Astrocyte (in vitro differentiated cells and primary cell): ENCODE measurements at regions not wholly inside any gene's neighbourhood (a gene's known extent, or its start where the extent isn't known, plus 50 kb on each side); places are given as distances from the start of the nearest gene placed in this dataset.
A peak's percentile ranks its signal among the peaks of the same experiment; 100 is the strongest.

Source experiments
- DNase-seq: peaks from one replicate; pipeline ENCODE4 v3.0.0-alpha.2; 2010; ENCODE audit warnings: low read depth
- FAIRE-seq: peaks from 2 replicates; lab custom pipeline; 2011; peaks lifted over from hg19 to GRCh38; lab: Jason Lieb, UNC
- H2AFZ ChIP-seq: 2 replicates; pipeline ENCODE4 v1.6.0; 2012; ENCODE audit warnings: low read depth, low read length, inconsistent platforms
- H3K27ac ChIP-seq: 2 replicates; pipeline ENCODE4 v1.5.1; 2011; ENCODE audit warnings: low read depth, low read length, inconsistent platforms
- H3K27me3 ChIP-seq: 2 replicates; pipeline ENCODE4 v1.6.0; 2011; ENCODE audit warnings: low read length, inconsistent platforms; ENCODE audit not compliant: insufficient read depth
- H3K36me3 ChIP-seq: 2 replicates; pipeline ENCODE4 v1.5.1; 2011; ENCODE audit warnings: low read length, inconsistent platforms; ENCODE audit not compliant: insufficient read depth
- H3K4me1 ChIP-seq: 2 replicates; pipeline ENCODE4 v1.5.1; 2011; ENCODE audit warnings: low read length, inconsistent platforms; ENCODE audit not compliant: insufficient read depth
- H3K4me2 ChIP-seq: 2 replicates; pipeline ENCODE4 v1.6.0; 2012; ENCODE audit warnings: low read length, inconsistent platforms
- H3K4me3 ChIP-seq: 2 replicates; pipeline ENCODE4 v1.5.1; 2011; ENCODE audit warnings: low read depth, mild to moderate bottlenecking, low read length, inconsistent platforms; ENCODE audit not compliant: insufficient read depth
- H3K79me2 ChIP-seq: 2 replicates; pipeline ENCODE4 v1.6.0; 2012; ENCODE audit warnings: mild to moderate bottlenecking, low read length, inconsistent platforms; ENCODE audit not compliant: insufficient read depth
- H3K9ac ChIP-seq: 2 replicates; pipeline ENCODE4 v1.6.0; 2012; ENCODE audit warnings: mild to moderate bottlenecking, low read length, inconsistent platforms
- H3K9me3 ChIP-seq: 2 replicates; pipeline ENCODE4 v1.5.1; 2012; ENCODE audit warnings: low read depth, mild to moderate bottlenecking, low read length, inconsistent platforms; ENCODE audit not compliant: insufficient read depth
- H4K20me1 ChIP-seq: 2 replicates; pipeline ENCODE4 v1.6.0; 2012; ENCODE audit warnings: low read length, inconsistent platforms; ENCODE audit not compliant: insufficient read depth
- H3K27ac Mint-ChIP-seq: one replicate; pipeline ENCODE4 v1.8.0; 2021; ENCODE audit warnings: mild to moderate bottlenecking, mixed read lengths; ENCODE audit not compliant: unreplicated experiment
- H3K27me3 Mint-ChIP-seq: one replicate; pipeline ENCODE4 v1.8.0; 2021; ENCODE audit warnings: low read depth, mixed read lengths; ENCODE audit not compliant: unreplicated experiment
- H3K36me3 Mint-ChIP-seq: one replicate; pipeline ENCODE4 v1.8.0; 2021; ENCODE audit warnings: low read depth, mixed read lengths; ENCODE audit not compliant: unreplicated experiment
- H3K4me1 Mint-ChIP-seq: one replicate; pipeline ENCODE4 v1.8.0; 2021; ENCODE audit warnings: low read depth, mixed read lengths; ENCODE audit not compliant: unreplicated experiment
- H3K4me3 Mint-ChIP-seq: one replicate; pipeline ENCODE4 v1.8.0; 2021; ENCODE audit warnings: mild to moderate bottlenecking, moderate library complexity, mixed read lengths; ENCODE audit not compliant: unreplicated experiment
- H3K9me3 Mint-ChIP-seq: one replicate; pipeline ENCODE4 v1.8.0; 2021; ENCODE audit warnings: mild to moderate bottlenecking, mixed read lengths; ENCODE audit not compliant: unreplicated experiment
- CTCF ChIP-seq: IDR thresholded peaks from 2 replicates; pipeline ENCODE4 v1.5.1; 2011; ENCODE audit warnings: low read depth, mild to moderate bottlenecking, inconsistent platforms, low read length, moderate library complexity; ENCODE audit not compliant: insufficient read depth
- EZH2 ChIP-seq: IDR thresholded peaks from 2 replicates; pipeline ENCODE4 v1.6.1; 2012; ENCODE audit warnings: mild to moderate bottlenecking, low read length, inconsistent platforms; ENCODE audit not compliant: insufficient read depth

GRCh38 chr16:64251742-64252141 lies 870.1 kb downstream of the CDH11 start:
- Mint-ChIP-seq H3K4me1 (peaks cover 4% of the 10 kb centered on the region), H3K27ac (no peak overlapping the region), H3K4me3 (no peak overlapping the region), H3K9me3 (no peaks in the 10 kb centered on the region), H3K36me3 (no peaks in the 10 kb centered on the region), H3K27me3 (no peaks in the 10 kb centered on the region)
- Histone ChIP-seq H3K36me3 (no peaks in the 10 kb centered on the region), H3K4me3 (no peak overlapping the region), H3K27ac (no peak overlapping the region), H3K4me2 (no peak overlapping the region), H3K27me3 (no peaks in the 10 kb centered on the region), H3K4me1 (no peaks in the 10 kb centered on the region), H3K79me2 (no peaks in the 10 kb centered on the region), H2AFZ (no peak overlapping the region), H4K20me1 (no peaks in the 10 kb centered on the region), H3K9ac (no peak overlapping the region), H3K9me3 (no peaks in the 10 kb centered on the region)
- no peak for DNase-seq
- TF ChIP-seq CTCF = no peak
- TF ChIP-seq EZH2 = no peak
- FAIRE-seq = no peak

- Histone ChIP-seq H3K4me1 (no peaks in the 10 kb centered on the region), H3K79me2 (no peaks in the 10 kb centered on the region), H3K9me3 (no peaks in the 10 kb centered on the region), H3K4me3 (no peak overlapping the region), H4K20me1 (no peaks in the 10 kb centered on the region), H2AFZ (no peak overlapping the region), H3K27me3 (no peaks in the 10 kb centered on the region), H3K4me2 (no peak overlapping the region), H3K9ac (no peak overlapping the region), H3K27ac (no peak overlapping the region), H3K36me3 (no peaks in the 10 kb centered on the region)
- Mint-ChIP-seq H3K4me3 (no peak overlapping the region), H3K4me1 (peaks cover 4% of the 10 kb centered on the region), H3K27ac (no peak overlapping the region), H3K36me3 (no peaks in the 10 kb centered on the region), H3K9me3 (no peaks in the 10 kb centered on the region), H3K27me3 (no peaks in the 10 kb centered on the region)
- no peak for TF ChIP-seq EZH2
- no peak for TF ChIP-seq CTCF
- peak; percentile 55 for DNase-seq
- FAIRE-seq = no peak
Measured at GRCh38 chr16:64250866-64251265, 871.0 kb downstream of the CDH11 start.

- Histone ChIP-seq H3K9me3 (no peaks in the 10 kb centered on the region), H3K4me1 (no peaks in the 10 kb centered on the region), H3K4me2 (no peak overlapping the region), H3K79me2 (no peaks in the 10 kb centered on the region), H2AFZ (no peak overlapping the region), H3K9ac (no peak overlapping the region), H3K4me3 (no peak overlapping the region), H3K27ac (no peak overlapping the region), H3K36me3 (no peaks in the 10 kb centered on the region), H4K20me1 (no peaks in the 10 kb centered on the region), H3K27me3 (no peaks in the 10 kb centered on the region)
- peak; percentile 5 for FAIRE-seq
- no peaks in the 10 kb centered on the region for H3K36me3 Mint-ChIP-seq
- DNase-seq = no peak
- no peaks in the 10 kb centered on the region for H3K4me1 Mint-ChIP-seq
- no peak overlapping the region for H3K4me3 Mint-ChIP-seq
- TF ChIP-seq CTCF (no peak), EZH2 (no peak)
- no peak overlapping the region for H3K27ac Mint-ChIP-seq
- peaks cover 2% of the 10 kb centered on the region for H3K9me3 Mint-ChIP-seq
- H3K27me3 Mint-ChIP-seq = no peaks in the 10 kb centered on the region
Measured at GRCh38 chr16:64242492-64242891, 879.4 kb downstream of the CDH11 start.
